Uterus (tissue), 2 donors: ENCODE measurements at regions not wholly inside any gene's neighbourhood (a gene's known extent, or its start where the extent isn't known, plus 50 kb on each side); places are given as distances from the start of the nearest gene placed in this dataset.

Source experiments
- POLR2A ChIP-seq, 2 donors: fragments of 450-650 bp; IDR thresholded peaks; one replicate each; pipeline ENCODE4 v1.6.1; 2016; ENCODE audit warnings: antibody characterized with exemption in 2 of 2, mild to moderate bottlenecking in 1 of 2, moderate library complexity in 1 of 2
- TF ChIP-seq, protein P1 (sequence below), 4 experiments: fragments of 200-600 bp in 2 of 4; fragments of 450-650 bp in 2 of 4; sonication (generic) in 2 of 4; IDR thresholded peaks; one replicate each; pipeline ENCODE4 v1.5.1; 2016 to 2019; ENCODE audit warnings: antibody characterized with exemption in 4 of 4, mild to moderate bottlenecking in 2 of 4, moderate library complexity in 1 of 4

DNA sequence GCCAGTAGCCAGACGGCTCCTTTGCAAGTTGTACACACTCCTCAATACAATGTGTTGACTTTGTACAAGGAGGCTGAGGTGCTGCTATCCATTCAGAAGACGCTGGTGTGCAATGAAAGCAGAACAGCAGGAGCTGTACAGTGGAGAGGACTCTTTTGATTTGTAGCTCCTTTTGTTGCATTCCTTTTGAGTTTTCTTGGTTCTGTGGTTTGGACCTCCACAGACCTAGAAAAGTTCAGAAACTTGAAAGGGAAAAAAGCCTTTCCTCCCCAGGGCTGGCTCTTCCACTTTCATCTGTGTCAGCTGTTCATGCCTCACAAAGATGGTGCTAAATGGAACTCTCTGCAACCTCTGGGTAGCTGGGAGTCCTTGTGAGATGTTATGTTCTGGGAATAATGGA, 117.4 kb downstream of the MAT2B start:
- TF ChIP-seq, protein P1, sequence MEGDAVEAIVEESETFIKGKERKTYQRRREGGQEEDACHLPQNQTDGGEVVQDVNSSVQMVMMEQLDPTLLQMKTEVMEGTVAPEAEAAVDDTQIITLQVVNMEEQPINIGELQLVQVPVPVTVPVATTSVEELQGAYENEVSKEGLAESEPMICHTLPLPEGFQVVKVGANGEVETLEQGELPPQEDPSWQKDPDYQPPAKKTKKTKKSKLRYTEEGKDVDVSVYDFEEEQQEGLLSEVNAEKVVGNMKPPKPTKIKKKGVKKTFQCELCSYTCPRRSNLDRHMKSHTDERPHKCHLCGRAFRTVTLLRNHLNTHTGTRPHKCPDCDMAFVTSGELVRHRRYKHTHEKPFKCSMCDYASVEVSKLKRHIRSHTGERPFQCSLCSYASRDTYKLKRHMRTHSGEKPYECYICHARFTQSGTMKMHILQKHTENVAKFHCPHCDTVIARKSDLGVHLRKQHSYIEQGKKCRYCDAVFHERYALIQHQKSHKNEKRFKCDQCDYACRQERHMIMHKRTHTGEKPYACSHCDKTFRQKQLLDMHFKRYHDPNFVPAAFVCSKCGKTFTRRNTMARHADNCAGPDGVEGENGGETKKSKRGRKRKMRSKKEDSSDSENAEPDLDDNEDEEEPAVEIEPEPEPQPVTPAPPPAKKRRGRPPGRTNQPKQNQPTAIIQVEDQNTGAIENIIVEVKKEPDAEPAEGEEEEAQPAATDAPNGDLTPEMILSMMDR (IDR thresholded peaks at IDR 0.05), result no peak
- TF ChIP-seq POLR2A (IDR thresholded peaks at IDR 0.05), result no peak
